ENCODE measurements at regions not wholly inside any gene's neighbourhood (a gene's known extent, or its start where the extent isn't known, plus 50 kb on each side); places are given as distances from the start of the nearest gene placed in this dataset.

DNA sequence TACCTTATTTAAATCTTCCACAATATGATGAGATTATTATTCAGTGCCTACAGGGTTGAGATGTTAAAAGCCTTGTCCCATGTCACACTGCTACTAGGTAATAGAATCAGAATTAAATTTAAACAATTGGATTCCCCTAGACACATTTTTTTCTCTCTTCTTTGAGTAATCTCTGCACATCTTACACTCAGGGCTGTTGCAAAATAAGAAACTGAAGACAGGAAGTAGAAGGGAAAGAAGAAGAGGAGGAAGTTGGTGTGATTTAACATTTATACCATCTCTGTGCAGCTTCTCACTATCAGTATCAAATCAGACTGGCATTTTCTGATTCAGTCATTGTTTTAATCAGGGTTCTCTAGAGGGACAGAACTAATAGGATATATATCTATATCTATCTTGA is 677.6 kb downstream of the IRS1 start (continued):
- TF ChIP-seq ZFP36L1 (CRISPR knock-in tag; IDR thresholded peaks at IDR 0.05): no peak
- TF ChIP-seq ZFAT (CRISPR knock-in tag; conservative IDR thresholded peaks at IDR 0.05): no peak
- TF ChIP-seq, protein P1, sequence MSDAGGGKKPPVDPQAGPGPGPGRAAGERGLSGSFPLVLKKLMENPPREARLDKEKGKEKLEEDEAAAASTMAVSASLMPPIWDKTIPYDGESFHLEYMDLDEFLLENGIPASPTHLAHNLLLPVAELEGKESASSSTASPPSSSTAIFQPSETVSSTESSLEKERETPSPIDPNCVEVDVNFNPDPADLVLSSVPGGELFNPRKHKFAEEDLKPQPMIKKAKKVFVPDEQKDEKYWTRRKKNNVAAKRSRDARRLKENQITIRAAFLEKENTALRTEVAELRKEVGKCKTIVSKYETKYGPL (CRISPR knock-in tag; IDR thresholded peaks at IDR 0.05): no peak

DNA sequence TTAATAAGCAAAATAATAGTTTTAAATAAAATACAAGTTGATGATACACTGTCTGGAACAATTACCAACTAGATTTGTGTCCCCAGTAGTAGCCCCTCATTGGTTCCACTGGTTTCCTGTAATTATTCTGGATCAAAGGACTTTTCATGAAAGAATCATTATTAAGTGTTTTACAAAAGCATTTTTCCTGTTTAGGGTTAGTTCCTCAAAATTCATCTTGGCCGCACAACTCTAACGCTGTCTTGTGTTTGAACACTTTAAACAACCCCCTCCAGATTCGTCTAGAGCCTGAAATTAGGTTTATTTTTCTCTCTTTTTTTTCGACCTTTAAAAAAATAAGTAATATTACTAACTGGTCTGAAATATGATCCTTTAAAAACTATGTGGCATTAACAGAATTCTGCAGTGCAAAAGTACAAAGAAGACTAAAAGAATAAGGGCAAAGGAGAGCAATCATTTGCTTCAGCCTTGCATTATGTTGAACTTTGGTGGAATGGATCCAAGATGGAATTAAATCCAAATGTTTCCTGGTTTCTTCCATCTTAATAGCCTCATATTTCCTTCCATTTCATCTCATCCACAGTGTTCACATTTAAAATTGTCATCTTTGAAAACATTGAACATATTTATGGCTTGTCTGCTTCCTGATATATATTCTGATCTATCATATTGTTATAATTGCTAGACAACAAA is 678.4 kb downstream of the IRS1 start:
- TF ChIP-seq NCOA1 (CRISPR knock-in tag; IDR thresholded peaks at IDR 0.05): no peak
- no peak for TF ChIP-seq ATAD3A (CRISPR knock-in tag; IDR thresholded peaks at IDR 0.05)
- no peak for TF ChIP-seq ZNF572 (CRISPR knock-in tag; IDR thresholded peaks at IDR 0.05)
- no peak for TF ChIP-seq FOXK2 (IDR thresholded peaks at IDR 0.05)
- TF ChIP-seq ZNF230 (CRISPR knock-in tag; IDR thresholded peaks at IDR 0.05): no peak
- no peak for TF ChIP-seq THYN1 (CRISPR knock-in tag; IDR thresholded peaks at IDR 0.05; ENCODE audit: borderline replicate concordance, low read depth)
- no peak for TF ChIP-seq ZNF326 (CRISPR knock-in tag; IDR thresholded peaks at IDR 0.05; ENCODE audit: borderline replicate concordance)
- no peak for TF ChIP-seq ZNF878 (CRISPR knock-in tag; IDR thresholded peaks at IDR 0.05)
- no peak for TF ChIP-seq ZNF850 (CRISPR knock-in tag; conservative IDR thresholded peaks at IDR 0.05)
- no peak for TF ChIP-seq ZNF605 (CRISPR knock-in tag; IDR thresholded peaks at IDR 0.05)
- TF ChIP-seq REXO4 (CRISPR knock-in tag; IDR thresholded peaks at IDR 0.05; ENCODE audit: borderline replicate concordance): no peak
- no peak for TF ChIP-seq MEIS2 (CRISPR knock-in tag; IDR thresholded peaks at IDR 0.05)
- no peak for TF ChIP-seq ZNF615 (CRISPR knock-in tag; IDR thresholded peaks at IDR 0.05; ENCODE audit: borderline replicate concordance)
- POLR2A ChIA-PET: no interaction called here

More for the DNA sequence above, 678.4 kb downstream of the IRS1 start:
- intact Hi-C loops (cut with micrococcal nuclease; ENCODE audit: unreplicated experiment) (no loop called here), in situ Hi-C loops (cut with HindIII; ENCODE audit: extremely low pct_ligation_motif_present, low pct_unique_long_range_greater_than_20kb) (no loop called here)
- Histone ChIP-seq H3K4me1 (ENCODE audit: insufficient read depth, low read length) (peaks cover 62% of the 10 kb centered on the region), H2AFZ (ENCODE audit: low read length) (no peak overlapping the region), H3K27ac (ENCODE audit: extremely low read length, insufficient read depth, low read length) (no peak overlapping the region), H3K4me2 (ENCODE audit: low read depth, low read length) (no peak overlapping the region), H3K36me3 (replicated peaks in 1 of 2; ENCODE audit: control insufficient read depth in 1 of 2, insufficient read depth in 2 of 2, low read length in 2 of 2) (no peaks in the 10 kb centered on the region), H3K79me2 (ENCODE audit: insufficient read depth, low read length) (no peaks in the 10 kb centered on the region), H3K9ac (ENCODE audit: insufficient read depth, low read depth, low read length) (no peak overlapping the region), H3K4me3 (replicated peaks in 1 of 3; ENCODE audit: insufficient read depth in 1 of 3, low read depth in 2 of 3, low read length in 3 of 3) (no peak overlapping the region), H3K9me3 (ENCODE audit: low read length) (no peaks in the 10 kb centered on the region), H4K20me1 (ENCODE audit: insufficient read depth, low read length) (no peaks in the 10 kb centered on the region), H3K27me3 (ENCODE audit: control insufficient read depth in 1 of 2, insufficient read depth in 2 of 2, low read length in 2 of 2) (no peaks in the 10 kb centered on the region)
- BruUV-seq (replicated peaks): no TSS peak
- ATAC-seq (no peak), FAIRE-seq (no peak), DNase-seq (ENCODE audit: low spot score) (no peak)
- 85% methylated on average over 4 of the region's 4 CpGs for WGBS (ENCODE audit: low lambda C conversion rate)
- CTCF ChIA-PET (ENCODE audit: low intra/inter-chr PET ratio, low total read pairs): no interaction called here
